DND-41 (cell line): ENCODE measurements at regions not wholly inside any gene's neighbourhood (a gene's known extent, or its start where the extent isn't known, plus 50 kb on each side); places are given as distances from the start of the nearest gene placed in this dataset.

Source experiments
- ATAC-seq: fragments of 200-7000 bp; cut with Tn5 transposase; 3 replicates; pipeline ENCODE4 v1.9.1; 2021; ENCODE audit warnings: low read depth; ENCODE audit not compliant: insufficient read depth
- DNase-seq: peaks from one replicate; pipeline ENCODE4 v3.0.0-alpha.2; 2020
- H2AFZ ChIP-seq: 2 replicates; pipeline ENCODE4 v1.6.0; 2012; ENCODE audit warnings: low read depth, low read length
- H3K27ac ChIP-seq: 2 replicates; pipeline ENCODE4 v1.5.1; 2012; ENCODE audit warnings: low read length, inconsistent platforms
- H3K27me3 ChIP-seq: fragments of 200-600 bp; sonication (generic); 2 replicates; pipeline ENCODE4 v1.6.0; 2012; ENCODE audit warnings: low read length, mild to moderate bottlenecking, inconsistent platforms; ENCODE audit not compliant: insufficient read depth, poor library complexity
- H3K36me3 ChIP-seq: 2 replicates; pipeline ENCODE4 v1.5.1; 2012; ENCODE audit warnings: low read length, inconsistent platforms; ENCODE audit not compliant: insufficient read depth
- H3K4me1 ChIP-seq: 2 replicates; pipeline ENCODE4 v1.5.1; 2012; ENCODE audit warnings: mild to moderate bottlenecking, low read length; ENCODE audit not compliant: insufficient read depth
- H3K4me2 ChIP-seq: 2 replicates; pipeline ENCODE4 v1.6.0; 2012; ENCODE audit warnings: mild to moderate bottlenecking, moderate library complexity, low read length, inconsistent platforms; ENCODE audit not compliant: insufficient read depth
- H3K4me3 ChIP-seq, 2 experiments: fragments of 200-600 bp in 1 of 2; shearing (Covaris generic) in 1 of 2; 2 replicates each; pipeline ENCODE4 v1.5.1; 2012 to 2016; ENCODE audit warnings: inconsistent platforms in 2 of 2, low read length in 2 of 2, mild to moderate bottlenecking in 2 of 2, low read depth in 1 of 2, moderate library complexity in 1 of 2
- H3K79me2 ChIP-seq: 2 replicates; pipeline ENCODE4 v1.6.0; 2012; ENCODE audit warnings: low read length, inconsistent platforms; ENCODE audit not compliant: insufficient read depth
- H3K9ac ChIP-seq: 2 replicates; pipeline ENCODE4 v1.6.0; 2012; ENCODE audit warnings: low read depth, mild to moderate bottlenecking, inconsistent platforms, low read length, moderate library complexity
- H3K9me3 ChIP-seq: 2 replicates; pipeline ENCODE4 v1.5.1; 2012; ENCODE audit warnings: low read length, moderate library complexity, mild to moderate bottlenecking, inconsistent platforms; ENCODE audit not compliant: insufficient read depth, severe bottlenecking
- H4K20me1 ChIP-seq: 2 replicates; pipeline ENCODE4 v1.6.0; 2012; ENCODE audit warnings: low read length; ENCODE audit not compliant: insufficient read depth
- EZH2 ChIP-seq: IDR thresholded peaks from 3 replicates; pipeline ENCODE4 v1.6.1; 2012; ENCODE audit warnings: borderline replicate concordance, low read depth, mild to moderate bottlenecking, moderate library complexity, low read length, inconsistent platforms; ENCODE audit not compliant: severe bottlenecking
- TF ChIP-seq, protein P1 (sequence below): IDR thresholded peaks from 2 replicates; pipeline ENCODE4 v1.5.1; 2012; ENCODE audit warnings: borderline replicate concordance, low read length, moderate library complexity, mild to moderate bottlenecking; ENCODE audit not compliant: poor library complexity, severe bottlenecking; ENCODE audit errors: extremely low read depth

DNA sequence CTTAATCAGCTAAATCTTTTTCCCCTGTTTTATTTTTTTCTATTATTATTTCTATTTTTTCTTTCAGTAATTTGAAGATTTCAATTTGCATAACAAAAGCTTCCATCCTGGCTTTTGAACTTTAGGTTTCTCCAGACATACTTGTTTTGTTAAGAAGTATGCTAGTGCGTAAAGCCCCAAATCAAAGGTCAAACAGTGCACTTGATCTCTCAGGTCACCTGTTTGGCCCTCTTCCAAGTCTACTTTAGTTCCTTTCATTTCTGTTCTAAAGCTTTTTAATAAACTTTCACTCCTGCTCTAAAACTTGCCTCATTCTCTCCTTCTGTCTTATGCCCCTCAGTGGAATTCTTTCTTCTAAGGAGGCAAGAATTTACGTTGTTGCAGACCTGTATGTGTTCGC is 54.6 kb upstream of the ATXN7L3B start:
- H3K9me3 ChIP-seq = no peaks in the 10 kb centered on the region
- H3K4me1 ChIP-seq = peaks cover 5% of the 10 kb centered on the region; the same call in 1 of the 2 replicates
- no peaks in the 10 kb centered on the region for H3K36me3 ChIP-seq
- ATAC-seq = no peak
- H3K27me3 ChIP-seq = no peaks in the 10 kb centered on the region
- no peak overlapping the region for H3K9ac ChIP-seq
- H3K4me2 ChIP-seq = no peak overlapping the region
- no peaks in the 10 kb centered on the region for H3K79me2 ChIP-seq
- no peak overlapping the region for H3K27ac ChIP-seq
- DNase-seq = no peak
- no peak overlapping the region for H3K4me3 ChIP-seq
- no peaks in the 10 kb centered on the region for H4K20me1 ChIP-seq
- no peak overlapping the region for H2AFZ ChIP-seq
- no peak for TF ChIP-seq EZH2
- TF ChIP-seq, protein P1, sequence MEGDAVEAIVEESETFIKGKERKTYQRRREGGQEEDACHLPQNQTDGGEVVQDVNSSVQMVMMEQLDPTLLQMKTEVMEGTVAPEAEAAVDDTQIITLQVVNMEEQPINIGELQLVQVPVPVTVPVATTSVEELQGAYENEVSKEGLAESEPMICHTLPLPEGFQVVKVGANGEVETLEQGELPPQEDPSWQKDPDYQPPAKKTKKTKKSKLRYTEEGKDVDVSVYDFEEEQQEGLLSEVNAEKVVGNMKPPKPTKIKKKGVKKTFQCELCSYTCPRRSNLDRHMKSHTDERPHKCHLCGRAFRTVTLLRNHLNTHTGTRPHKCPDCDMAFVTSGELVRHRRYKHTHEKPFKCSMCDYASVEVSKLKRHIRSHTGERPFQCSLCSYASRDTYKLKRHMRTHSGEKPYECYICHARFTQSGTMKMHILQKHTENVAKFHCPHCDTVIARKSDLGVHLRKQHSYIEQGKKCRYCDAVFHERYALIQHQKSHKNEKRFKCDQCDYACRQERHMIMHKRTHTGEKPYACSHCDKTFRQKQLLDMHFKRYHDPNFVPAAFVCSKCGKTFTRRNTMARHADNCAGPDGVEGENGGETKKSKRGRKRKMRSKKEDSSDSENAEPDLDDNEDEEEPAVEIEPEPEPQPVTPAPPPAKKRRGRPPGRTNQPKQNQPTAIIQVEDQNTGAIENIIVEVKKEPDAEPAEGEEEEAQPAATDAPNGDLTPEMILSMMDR = no peak
